Prostate gland (tissue), 2 donors: ENCODE measurements at regions not wholly inside any gene's neighbourhood (a gene's known extent, or its start where the extent isn't known, plus 50 kb on each side); places are given as distances from the start of the nearest gene placed in this dataset.

ENCODE experiments used
- DNase-seq: peaks from one replicate; pipeline ENCODE4 v3.0.0-alpha.2; 2019; ENCODE audit warnings: low spot score
- H3K27ac ChIP-seq, 2 donors: fragments of 200-600 bp; sonication (generic); 2 replicates each; pipeline ENCODE4 v1.5.1; 2017 to 2019
- H3K27me3 ChIP-seq: fragments of 200-600 bp; sonication (generic); replicated peaks from 2 replicates; pipeline ENCODE4 v1.5.1; 2019; ENCODE audit not compliant: insufficient read depth
- H3K36me3 ChIP-seq, 2 donors: fragments of 200-600 bp; sonication (generic); 1 replicate in 1 of 2; 2 replicates in 1 of 2; pipeline versions ENCODE4 v1.5.1 to v1.8.1; 2017 to 2019
- H3K4me1 ChIP-seq: fragments of 200-600 bp; sonication (generic); replicated peaks from 2 replicates; pipeline ENCODE4 v1.5.1; 2019
- H3K4me3 ChIP-seq, 2 donors: fragments of 200-600 bp; sonication (generic); 2 replicates each; pipeline ENCODE4 v1.5.1; 2017 to 2019
- H3K9me3 ChIP-seq: fragments of 200-600 bp; sonication (generic); 2 replicates; pipeline ENCODE4 v1.5.1; 2017
- CTCF ChIP-seq, 4 experiments: fragments of 200-600 bp in 2 of 4; fragments of 450-650 bp in 2 of 4; sonication (generic) in 2 of 4; IDR thresholded peaks; 1 replicate in 3 of 4; 2 replicates in 1 of 4; pipeline ENCODE4 v1.5.1; 2016 to 2019; ENCODE audit warnings: antibody characterized with exemption in 4 of 4, mild to moderate bottlenecking in 2 of 4, moderate library complexity in 2 of 4
- POLR2A ChIP-seq: fragments of 450-650 bp; IDR thresholded peaks from one replicate; pipeline ENCODE4 v1.6.1; 2016; ENCODE audit warnings: antibody characterized with exemption, mild to moderate bottlenecking
- POLR2AphosphoS5 ChIP-seq: sonication (generic); formaldehyde crosslinking; IDR thresholded peaks from one replicate; pipeline ENCODE4 v1.6.1; 2017; ENCODE audit warnings: antibody characterized with exemption
- WGBS: methylation state at CpG from one replicate; pipeline ENCODE4 v1.1.5; 2018; 5-methylcytosine and 5-hydroxymethylcytosine counted together
- intact Hi-C: fragments of 100-400 bp; cut with DNase I; formaldehyde crosslinking; loops from one replicate; pipeline ENCODE4 v1.14.2; 2022

GRCh38 chr18:38526922-38527321, 961.3 kb upstream of the CELF4 start:
- Histone ChIP-seq H3K4me3 (no peak overlapping the region), H3K36me3 (no peaks in the 10 kb centered on the region), H3K27me3 (no peaks in the 10 kb centered on the region), H3K9me3 (no peaks in the 10 kb centered on the region), H3K27ac (no peak overlapping the region), H3K4me1 (no peaks in the 10 kb centered on the region)
- DNase-seq, result no peak
- intact Hi-C loops, result no loop called here
- TF ChIP-seq POLR2AphosphoS5 (no peak), CTCF (IDR thresholded peaks at IDR 0.05) (no peak), POLR2A (no peak)

- no peak for DNase-seq
- WGBS, result 68% methylated on average over 5 of the region's 5 CpGs
- intact Hi-C loops, result no loop called here
- no peak overlapping the region for H3K4me3 ChIP-seq
- H3K4me1 ChIP-seq, result no peaks in the 10 kb centered on the region
- H3K27me3 ChIP-seq, result no peaks in the 10 kb centered on the region
- no peaks in the 10 kb centered on the region for H3K36me3 ChIP-seq
- no peaks in the 10 kb centered on the region for H3K9me3 ChIP-seq
- no peak overlapping the region for H3K27ac ChIP-seq
- TF ChIP-seq POLR2AphosphoS5 (no peak), CTCF (IDR thresholded peaks at IDR 0.05) (no peak), POLR2A (no peak)
These were observed 959.4 kb upstream of the CELF4 start for GRCh38 chr18:38525039-38525438.

GRCh38 chr18:38520786-38521185, 955.2 kb upstream of the CELF4 start:
- H3K4me3 ChIP-seq, result no peak overlapping the region
- no peaks in the 10 kb centered on the region for H3K36me3 ChIP-seq
- no peaks in the 10 kb centered on the region for H3K27me3 ChIP-seq
- no peak for DNase-seq
- H3K9me3 ChIP-seq, result no peaks in the 10 kb centered on the region
- no peaks in the 10 kb centered on the region for H3K4me1 ChIP-seq
- no peak for TF ChIP-seq POLR2A
- TF ChIP-seq CTCF (IDR thresholded peaks at IDR 0.05), result no peak
- TF ChIP-seq POLR2AphosphoS5, result no peak
- H3K27ac ChIP-seq, result no peak overlapping the region
- intact Hi-C loops, result no loop called here
- WGBS, result 34% methylated on average over 5 of the region's 5 CpGs

GRCh38 chr18:38502539-38502938, 936.9 kb upstream of the CELF4 start:
- TF ChIP-seq POLR2A (no peak), POLR2AphosphoS5 (no peak), CTCF (IDR thresholded peaks at IDR 0.05) (no peak)
- Histone ChIP-seq H3K36me3 (no peaks in the 10 kb centered on the region), H3K27ac (no peak overlapping the region), H3K4me1 (no peaks in the 10 kb centered on the region), H3K4me3 (no peak overlapping the region), H3K9me3 (no peaks in the 10 kb centered on the region), H3K27me3 (no peaks in the 10 kb centered on the region)
- 86% methylated on average over 1 of the region's 1 CpG for WGBS
- intact Hi-C loops, result no loop called here
- DNase-seq, result no peak

GRCh38 chr18:38497266-38497665, 931.7 kb upstream of the CELF4 start:
- TF ChIP-seq POLR2AphosphoS5 (no peak), CTCF (IDR thresholded peaks at IDR 0.05) (no peak), POLR2A (no peak)
- H3K4me3 ChIP-seq, result no peak overlapping the region
- intact Hi-C loops, result no loop called here
- no peaks in the 10 kb centered on the region for H3K9me3 ChIP-seq
- H3K36me3 ChIP-seq, result no peaks in the 10 kb centered on the region
- no peaks in the 10 kb centered on the region for H3K27me3 ChIP-seq
- H3K27ac ChIP-seq, result no peak overlapping the region
- no peak for DNase-seq
- H3K4me1 ChIP-seq, result no peaks in the 10 kb centered on the region
- 81% methylated on average over 2 of the region's 2 CpGs for WGBS
